ENCODE measurements at regions not wholly inside any gene's neighbourhood (a gene's known extent, or its start where the extent isn't known, plus 50 kb on each side); places are given as distances from the start of the nearest gene placed in this dataset.

DNA sequence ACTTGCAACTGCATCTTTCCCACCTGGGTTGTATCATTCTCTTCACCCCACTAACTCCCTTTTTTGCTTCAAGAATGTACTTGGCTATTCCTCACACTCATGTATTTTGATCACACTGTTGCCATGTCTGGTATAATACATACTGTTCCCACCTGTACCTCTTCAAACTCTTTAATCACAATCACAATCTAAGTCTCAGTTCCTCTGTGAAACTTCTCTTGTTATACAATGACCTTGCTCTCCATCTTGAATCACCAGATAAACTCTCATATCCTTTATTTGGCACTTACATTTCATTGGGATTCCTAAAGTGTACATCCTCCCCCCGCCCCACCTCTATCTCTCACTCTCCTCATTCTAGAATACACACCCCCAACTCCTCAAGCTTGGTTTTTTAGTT is 516.0 kb upstream of the CHORDC1 start:
- no peak for ATAC-seq (ENCODE audit: low read depth)
- Histone ChIP-seq H3K4me3 (ENCODE audit: severe bottlenecking) (no peak overlapping the region), H3K9me3 (ENCODE audit: severe bottlenecking) (no peaks in the 10 kb centered on the region), H3K27me3 (ENCODE audit: insufficient read depth, poor library complexity, severe bottlenecking) (no peaks in the 10 kb centered on the region), H3K36me3 (ENCODE audit: low read depth) (no peaks in the 10 kb centered on the region), H3K27ac (ENCODE audit: poor library complexity, severe bottlenecking) (no peak overlapping the region), H3K4me1 (ENCODE audit: insufficient read depth, poor library complexity, severe bottlenecking) (no peaks in the 10 kb centered on the region)
- TF ChIP-seq, protein P1, sequence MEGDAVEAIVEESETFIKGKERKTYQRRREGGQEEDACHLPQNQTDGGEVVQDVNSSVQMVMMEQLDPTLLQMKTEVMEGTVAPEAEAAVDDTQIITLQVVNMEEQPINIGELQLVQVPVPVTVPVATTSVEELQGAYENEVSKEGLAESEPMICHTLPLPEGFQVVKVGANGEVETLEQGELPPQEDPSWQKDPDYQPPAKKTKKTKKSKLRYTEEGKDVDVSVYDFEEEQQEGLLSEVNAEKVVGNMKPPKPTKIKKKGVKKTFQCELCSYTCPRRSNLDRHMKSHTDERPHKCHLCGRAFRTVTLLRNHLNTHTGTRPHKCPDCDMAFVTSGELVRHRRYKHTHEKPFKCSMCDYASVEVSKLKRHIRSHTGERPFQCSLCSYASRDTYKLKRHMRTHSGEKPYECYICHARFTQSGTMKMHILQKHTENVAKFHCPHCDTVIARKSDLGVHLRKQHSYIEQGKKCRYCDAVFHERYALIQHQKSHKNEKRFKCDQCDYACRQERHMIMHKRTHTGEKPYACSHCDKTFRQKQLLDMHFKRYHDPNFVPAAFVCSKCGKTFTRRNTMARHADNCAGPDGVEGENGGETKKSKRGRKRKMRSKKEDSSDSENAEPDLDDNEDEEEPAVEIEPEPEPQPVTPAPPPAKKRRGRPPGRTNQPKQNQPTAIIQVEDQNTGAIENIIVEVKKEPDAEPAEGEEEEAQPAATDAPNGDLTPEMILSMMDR (IDR thresholded peaks at IDR 0.05; ENCODE audit: poor library complexity, severe bottlenecking), result no peak
- no peak for DNase-seq (ENCODE audit: low spot score)

DNA sequence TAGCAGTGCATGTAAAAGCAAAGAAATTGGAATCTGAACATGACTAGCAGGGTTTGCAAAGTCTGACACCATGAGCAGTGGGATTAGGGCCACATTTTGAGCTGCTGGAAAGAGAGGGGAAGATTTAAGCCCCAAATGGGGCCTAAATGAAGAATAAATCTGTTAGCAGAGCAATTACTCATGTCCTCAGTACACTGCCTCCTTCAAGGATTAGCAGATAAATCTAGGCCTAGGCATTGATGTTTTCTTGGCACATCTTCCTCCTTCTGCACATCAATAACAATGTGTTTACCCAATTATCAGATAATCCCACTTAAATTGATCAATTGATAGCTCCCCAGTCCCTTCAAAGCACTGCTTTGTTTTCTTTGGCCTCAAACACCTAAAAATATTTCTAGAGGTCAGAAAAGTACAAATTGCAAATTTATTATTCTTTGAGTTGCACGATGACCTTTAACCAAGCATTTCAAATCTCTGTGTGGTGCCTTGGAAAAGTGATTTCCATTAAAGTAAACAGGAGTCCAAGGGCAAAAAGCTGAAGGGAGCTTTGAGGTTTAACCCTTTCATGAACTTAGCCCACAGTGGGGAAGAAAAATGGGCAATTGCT is 514.7 kb upstream of the CHORDC1 start:
- H3K36me3 ChIP-seq (ENCODE audit: low read depth), result no peaks in the 10 kb centered on the region
- TF ChIP-seq, protein P1 (IDR thresholded peaks at IDR 0.05; ENCODE audit: poor library complexity, severe bottlenecking), result no peak
- no peaks in the 10 kb centered on the region for H3K9me3 ChIP-seq (ENCODE audit: severe bottlenecking)
- ATAC-seq (ENCODE audit: low read depth) (no peak), DNase-seq (ENCODE audit: low spot score) (no peak)
- no peak overlapping the region for H3K4me3 ChIP-seq (ENCODE audit: severe bottlenecking)
- H3K27me3 ChIP-seq (ENCODE audit: insufficient read depth, poor library complexity, severe bottlenecking), result no peaks in the 10 kb centered on the region
- no peak overlapping the region for H3K27ac ChIP-seq (ENCODE audit: poor library complexity, severe bottlenecking)
- no peaks in the 10 kb centered on the region for H3K4me1 ChIP-seq (ENCODE audit: insufficient read depth, poor library complexity, severe bottlenecking)

DNA sequence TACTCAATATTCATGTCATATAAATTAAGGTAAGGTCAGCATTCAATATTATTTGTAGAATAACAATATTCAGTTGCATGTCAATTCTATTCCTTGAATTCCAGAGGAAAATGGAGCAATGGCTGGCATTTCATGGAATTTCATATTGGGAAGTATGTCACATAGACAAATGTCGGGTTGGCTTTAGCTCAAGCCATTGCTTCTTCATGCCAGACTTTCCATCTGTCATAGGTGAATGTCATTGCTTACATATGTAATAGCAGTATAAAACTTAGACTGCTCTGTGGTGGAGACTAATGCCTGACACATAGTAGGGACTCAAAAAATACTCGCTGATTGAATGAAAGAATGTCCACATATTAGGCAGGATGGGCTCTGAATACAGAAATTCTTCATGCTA is 509.6 kb upstream of the CHORDC1 start:
- TF ChIP-seq, protein P1 (IDR thresholded peaks at IDR 0.05; ENCODE audit: poor library complexity, severe bottlenecking), result no peak
- H3K4me3 ChIP-seq (ENCODE audit: severe bottlenecking), result no peak overlapping the region
- no peak overlapping the region for H3K27ac ChIP-seq (ENCODE audit: poor library complexity, severe bottlenecking)
- H3K4me1 ChIP-seq (ENCODE audit: insufficient read depth, poor library complexity, severe bottlenecking), result no peaks in the 10 kb centered on the region
- H3K9me3 ChIP-seq (ENCODE audit: severe bottlenecking), result no peaks in the 10 kb centered on the region
- no peak for ATAC-seq (ENCODE audit: low read depth)
- no peaks in the 10 kb centered on the region for H3K27me3 ChIP-seq (ENCODE audit: insufficient read depth, poor library complexity, severe bottlenecking)
- no peaks in the 10 kb centered on the region for H3K36me3 ChIP-seq (ENCODE audit: low read depth)
- no peak for DNase-seq (ENCODE audit: low spot score)

DNA sequence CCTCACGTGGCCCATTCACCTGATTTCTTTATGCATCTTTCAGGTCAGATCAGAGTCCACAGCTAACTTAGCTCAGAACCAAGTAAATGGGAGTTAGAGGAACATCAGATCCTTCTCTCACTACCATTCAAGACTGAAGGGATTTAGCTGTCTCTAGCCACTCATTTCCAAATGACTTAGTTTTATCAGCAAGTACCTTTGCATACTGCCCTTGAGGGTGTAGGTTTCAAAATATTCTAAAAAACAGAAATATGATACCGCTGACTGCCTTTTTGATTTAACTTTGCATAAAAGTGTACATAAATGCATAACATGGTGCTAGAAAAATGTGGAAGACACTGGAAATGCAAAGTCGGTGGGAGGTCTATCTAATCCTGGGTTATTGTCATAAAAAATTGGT is 500.6 kb upstream of the CHORDC1 start:
- H3K36me3 ChIP-seq (ENCODE audit: low read depth), result no peaks in the 10 kb centered on the region
- TF ChIP-seq, protein P1 (IDR thresholded peaks at IDR 0.05; ENCODE audit: poor library complexity, severe bottlenecking), result no peak
- no peaks in the 10 kb centered on the region for H3K9me3 ChIP-seq (ENCODE audit: severe bottlenecking)
- DNase-seq (ENCODE audit: low spot score) (no peak), ATAC-seq (ENCODE audit: low read depth) (no peak)
- H3K27ac ChIP-seq (ENCODE audit: poor library complexity, severe bottlenecking), result no peak overlapping the region
- H3K27me3 ChIP-seq (ENCODE audit: insufficient read depth, poor library complexity, severe bottlenecking), result no peaks in the 10 kb centered on the region
- H3K4me1 ChIP-seq (ENCODE audit: insufficient read depth, poor library complexity, severe bottlenecking), result no peaks in the 10 kb centered on the region
- H3K4me3 ChIP-seq (ENCODE audit: severe bottlenecking), result no peak overlapping the region

DNA sequence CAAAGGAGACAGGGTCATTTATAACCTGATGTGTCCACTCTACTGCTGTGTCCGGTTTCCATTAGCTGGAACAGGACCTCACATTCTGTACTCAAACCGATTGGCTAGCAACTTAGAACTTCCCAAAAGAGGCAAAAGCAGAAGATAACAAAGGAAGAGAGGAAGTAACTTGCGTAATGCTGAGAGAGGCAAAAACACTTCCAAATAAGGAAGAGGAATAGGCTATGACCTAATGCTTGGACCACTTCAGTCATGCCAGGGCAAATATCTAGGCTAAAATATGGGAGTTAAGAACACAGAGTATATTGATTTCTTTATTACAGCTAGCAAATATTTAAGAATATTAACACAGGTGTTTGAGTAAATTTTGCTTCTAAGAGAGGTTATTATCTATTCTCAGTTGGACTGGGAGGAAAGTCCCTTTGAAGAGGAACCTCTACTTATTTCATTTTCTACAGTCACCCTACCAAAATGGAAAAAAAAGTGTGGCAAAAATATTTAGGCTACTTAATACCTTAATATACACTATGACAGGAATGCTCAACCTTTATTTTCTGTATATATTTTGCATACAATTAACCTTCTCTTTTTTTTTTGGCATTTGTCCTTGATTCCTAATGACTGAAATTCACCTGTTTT is 499.8 kb upstream of the CHORDC1 start:
- Histone ChIP-seq H3K36me3 (ENCODE audit: low read depth) (no peaks in the 10 kb centered on the region), H3K9me3 (ENCODE audit: severe bottlenecking) (no peaks in the 10 kb centered on the region), H3K4me3 (ENCODE audit: severe bottlenecking) (no peak overlapping the region), H3K4me1 (ENCODE audit: insufficient read depth, poor library complexity, severe bottlenecking) (no peaks in the 10 kb centered on the region), H3K27me3 (ENCODE audit: insufficient read depth, poor library complexity, severe bottlenecking) (no peaks in the 10 kb centered on the region), H3K27ac (ENCODE audit: poor library complexity, severe bottlenecking) (no peak overlapping the region)
- TF ChIP-seq, protein P1 (IDR thresholded peaks at IDR 0.05; ENCODE audit: poor library complexity, severe bottlenecking), result no peak
- ATAC-seq (ENCODE audit: low read depth), result no peak
- no peak for DNase-seq (ENCODE audit: low spot score)
